Neural cell (in vitro differentiated cells): ENCODE measurements at regions not wholly inside any gene's neighbourhood (a gene's known extent, or its start where the extent isn't known, plus 50 kb on each side); places are given as distances from the start of the nearest gene placed in this dataset.

Experiments
- H2AFZ ChIP-seq: fragments of 200-600, 300-800 bp; sonication (generic), shearing (Covaris generic); 2 replicates; pipeline ENCODE4 v1.6.0; 2014; ENCODE audit warnings: low read depth, mild to moderate bottlenecking, antibody characterized with exemption, low read length, moderate library complexity
- H3F3A ChIP-seq: fragments of 200-600 bp; shearing (Covaris generic); 2 replicates; pipeline ENCODE4 v1.6.1; 2016; ENCODE audit warnings: mild to moderate bottlenecking, moderate library complexity, mixed read lengths, antibody characterized with exemption, low read length; ENCODE audit not compliant: insufficient read depth, poor library complexity, severe bottlenecking
- H3K27ac ChIP-seq: fragments of 200-600, 300-800 bp; sonication (generic), shearing (Covaris generic); 2 replicates; pipeline ENCODE4 v1.5.1; 2014; ENCODE audit warnings: mild to moderate bottlenecking, low read length, moderate library complexity
- H3K27me3 ChIP-seq: fragments of 300-800, 200-600 bp; sonication (generic), shearing (Covaris generic); 2 replicates; pipeline ENCODE4 v1.6.0; 2014; ENCODE audit warnings: mild to moderate bottlenecking, low read depth, low read length, moderate library complexity; ENCODE audit not compliant: insufficient read depth
- H3K36me3 ChIP-seq: fragments of 300-800, 200-600 bp; sonication (generic), shearing (Covaris generic); 2 replicates; pipeline ENCODE4 v1.5.1; 2014; ENCODE audit warnings: mild to moderate bottlenecking, antibody characterized with exemption, low read length, moderate library complexity; ENCODE audit not compliant: insufficient read depth
- H3K4me2 ChIP-seq: fragments of 300-800, 200-600 bp; sonication (generic), shearing (Covaris generic); 2 replicates; pipeline ENCODE4 v1.6.0; 2014; ENCODE audit warnings: mild to moderate bottlenecking, low read length
- H3K4me3 ChIP-seq: fragments of 300-800, 200-600 bp; sonication (generic), shearing (Covaris generic); 2 replicates; pipeline ENCODE4 v1.5.1; 2014; ENCODE audit warnings: mild to moderate bottlenecking, low read length, moderate library complexity
- H3K79me2 ChIP-seq: fragments of 200-600 bp; shearing (Covaris generic); replicated peaks from 2 replicates; pipeline ENCODE4 v1.6.0; 2014; ENCODE audit warnings: mild to moderate bottlenecking, low read length, moderate library complexity; ENCODE audit not compliant: insufficient read depth
- H3K9ac ChIP-seq: fragments of 300-800, 200-600 bp; sonication (generic), shearing (Covaris generic); 2 replicates; pipeline ENCODE4 v1.6.1; 2016; ENCODE audit warnings: mild to moderate bottlenecking, low read length, mixed read lengths
- H3K9me2 ChIP-seq: fragments of 200-600 bp; shearing (Covaris generic); 2 replicates; pipeline ENCODE4 v1.6.1; 2016; ENCODE audit warnings: mild to moderate bottlenecking, low read length, mixed read lengths; ENCODE audit not compliant: insufficient read depth
- H3K9me3 ChIP-seq: fragments of 200-600, 300-800 bp; sonication (generic), shearing (Covaris generic); 2 replicates; pipeline ENCODE4 v1.6.1; 2016; ENCODE audit warnings: mild to moderate bottlenecking, mixed run types, low read length, moderate library complexity, mixed read lengths
- H4K20me1 ChIP-seq: fragments of 200-600 bp; shearing (Covaris generic); 2 replicates; pipeline ENCODE4 v1.6.1; 2016; ENCODE audit warnings: mild to moderate bottlenecking, mixed run types; ENCODE audit not compliant: insufficient read depth
- CTCF ChIP-seq: fragments of 450-650 bp; IDR thresholded peaks from 2 replicates; pipeline ENCODE4 v1.5.1; 2014; ENCODE audit warnings: antibody characterized with exemption, mild to moderate bottlenecking, moderate library complexity; ENCODE audit not compliant: poor library complexity, severe bottlenecking
- EP300 ChIP-seq: fragments of 450-650 bp; conservative IDR thresholded peaks from 2 replicates; pipeline ENCODE4 v1.6.1; 2014; ENCODE audit warnings: antibody characterized with exemption, mild to moderate bottlenecking, moderate library complexity; ENCODE audit not compliant: poor library complexity, severe bottlenecking
- EZH2 ChIP-seq: fragments of 200-600, 300-800 bp; shearing (Covaris generic), sonication (generic); IDR thresholded peaks from 2 replicates; pipeline ENCODE4 v1.6.1; 2014; ENCODE audit warnings: antibody characterized with exemption, low read length, borderline replicate concordance, mild to moderate bottlenecking; ENCODE audit not compliant: insufficient read depth, poor library complexity, severe bottlenecking
- MXI1 ChIP-seq: fragments of 450-650 bp; conservative IDR thresholded peaks from 2 replicates; pipeline ENCODE4 v1.6.1; 2014; ENCODE audit warnings: antibody characterized with exemption, mild to moderate bottlenecking; ENCODE audit not compliant: poor library complexity, severe bottlenecking
- POLR2AphosphoS5 ChIP-seq: IDR thresholded peaks from 2 replicates; pipeline ENCODE4 v1.6.1; 2012
- RAD21 ChIP-seq: fragments of 450-650 bp; conservative IDR thresholded peaks from 2 replicates; pipeline ENCODE4 v1.6.1; 2014; ENCODE audit warnings: antibody characterized with exemption, mild to moderate bottlenecking, moderate library complexity
- SMC3 ChIP-seq: fragments of 450-650 bp; conservative IDR thresholded peaks from 2 replicates; pipeline ENCODE4 v1.6.1; 2014; ENCODE audit warnings: antibody characterized with exemption, mild to moderate bottlenecking, moderate library complexity; ENCODE audit not compliant: poor library complexity
- TAF1 ChIP-seq: IDR thresholded peaks from 2 replicates; pipeline ENCODE4 v1.6.1; 2012; ENCODE audit warnings: low read depth
- TF ChIP-seq, protein P1 (sequence below): IDR thresholded peaks from 2 replicates; pipeline ENCODE4 v1.6.1; 2012; ENCODE audit warnings: borderline replicate concordance

- H3K79me2 ChIP-seq = no peaks in the 10 kb centered on the region
- no peaks in the 10 kb centered on the region for H3K27me3 ChIP-seq
- H3K9me3 ChIP-seq = no peaks in the 10 kb centered on the region
- no peak overlapping the region for H3K27ac ChIP-seq
- no peaks in the 10 kb centered on the region for H3K9me2 ChIP-seq
- H3K9ac ChIP-seq = no peak overlapping the region
- no peak overlapping the region for H3K4me3 ChIP-seq
- H3K4me2 ChIP-seq = no peak overlapping the region
- TF ChIP-seq CTCF (peak; percentile 64), POLR2AphosphoS5 (no peak), TAF1 (no peak), SMC3 (peak; percentile 56), EP300 (no peak), RAD21 (peak; percentile 69)
- no peaks in the 10 kb centered on the region for H3K36me3 ChIP-seq
- H3F3A ChIP-seq = no peaks in the 10 kb centered on the region
- no peak overlapping the region for H2AFZ ChIP-seq
- H4K20me1 ChIP-seq = no peaks in the 10 kb centered on the region
Observed at GRCh38 chr3:106862067-106862466, 515.2 kb upstream of the CCDC54 start.

- Histone ChIP-seq H3K79me2 (no peaks in the 10 kb centered on the region), H3K9me2 (no peaks in the 10 kb centered on the region)
Observed at GRCh38 chr3:106877627-106878026, 499.6 kb upstream of the CCDC54 start.

More at GRCh38 chr3:106877627-106878026, 499.6 kb upstream of the CCDC54 start:
- H3F3A ChIP-seq = no peaks in the 10 kb centered on the region
- TF ChIP-seq SMC3 (no peak), MXI1 (no peak), TAF1 (no peak), RAD21 (no peak), POLR2AphosphoS5 (no peak), CTCF (no peak), EP300 (no peak), EZH2 (no peak)
- TF ChIP-seq, protein P1, sequence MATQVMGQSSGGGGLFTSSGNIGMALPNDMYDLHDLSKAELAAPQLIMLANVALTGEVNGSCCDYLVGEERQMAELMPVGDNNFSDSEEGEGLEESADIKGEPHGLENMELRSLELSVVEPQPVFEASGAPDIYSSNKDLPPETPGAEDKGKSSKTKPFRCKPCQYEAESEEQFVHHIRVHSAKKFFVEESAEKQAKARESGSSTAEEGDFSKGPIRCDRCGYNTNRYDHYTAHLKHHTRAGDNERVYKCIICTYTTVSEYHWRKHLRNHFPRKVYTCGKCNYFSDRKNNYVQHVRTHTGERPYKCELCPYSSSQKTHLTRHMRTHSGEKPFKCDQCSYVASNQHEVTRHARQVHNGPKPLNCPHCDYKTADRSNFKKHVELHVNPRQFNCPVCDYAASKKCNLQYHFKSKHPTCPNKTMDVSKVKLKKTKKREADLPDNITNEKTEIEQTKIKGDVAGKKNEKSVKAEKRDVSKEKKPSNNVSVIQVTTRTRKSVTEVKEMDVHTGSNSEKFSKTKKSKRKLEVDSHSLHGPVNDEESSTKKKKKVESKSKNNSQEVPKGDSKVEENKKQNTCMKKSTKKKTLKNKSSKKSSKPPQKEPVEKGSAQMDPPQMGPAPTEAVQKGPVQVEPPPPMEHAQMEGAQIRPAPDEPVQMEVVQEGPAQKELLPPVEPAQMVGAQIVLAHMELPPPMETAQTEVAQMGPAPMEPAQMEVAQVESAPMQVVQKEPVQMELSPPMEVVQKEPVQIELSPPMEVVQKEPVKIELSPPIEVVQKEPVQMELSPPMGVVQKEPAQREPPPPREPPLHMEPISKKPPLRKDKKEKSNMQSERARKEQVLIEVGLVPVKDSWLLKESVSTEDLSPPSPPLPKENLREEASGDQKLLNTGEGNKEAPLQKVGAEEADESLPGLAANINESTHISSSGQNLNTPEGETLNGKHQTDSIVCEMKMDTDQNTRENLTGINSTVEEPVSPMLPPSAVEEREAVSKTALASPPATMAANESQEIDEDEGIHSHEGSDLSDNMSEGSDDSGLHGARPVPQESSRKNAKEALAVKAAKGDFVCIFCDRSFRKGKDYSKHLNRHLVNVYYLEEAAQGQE = no peak
- H3K9me3 ChIP-seq = no peaks in the 10 kb centered on the region
- no peaks in the 10 kb centered on the region for H4K20me1 ChIP-seq
- no peaks in the 10 kb centered on the region for H3K36me3 ChIP-seq
- no peak overlapping the region for H2AFZ ChIP-seq
- no peak overlapping the region for H3K27ac ChIP-seq
- H3K4me2 ChIP-seq = no peak overlapping the region
- no peaks in the 10 kb centered on the region for H3K27me3 ChIP-seq
- no peak overlapping the region for H3K9ac ChIP-seq
- no peak overlapping the region for H3K4me3 ChIP-seq
